ENCODE measurements at regions not wholly inside any gene's neighbourhood (a gene's known extent, or its start where the extent isn't known, plus 50 kb on each side); places are given as distances from the start of the nearest gene placed in this dataset.
A peak's percentile ranks its signal among the peaks of the same experiment; 100 is the strongest.

- peaks cover 5% of the 10 kb centered on the region for H3K27me3 ChIP-seq (ENCODE audit: insufficient read depth, insufficient read length)
- H3K36me3 ChIP-seq (ENCODE audit: insufficient read depth, insufficient read length, low read length): no peaks in the 10 kb centered on the region
- peaks cover 25% of the 10 kb centered on the region for H3K4me1 ChIP-seq (ENCODE audit: insufficient read depth, insufficient read length)
- no peak for TF ChIP-seq SUZ12 (IDR thresholded peaks at IDR 0.05; ENCODE audit: extremely low read depth, insufficient read depth, insufficient read length)
- no peak for DNase-seq (ENCODE audit: low read depth, low spot score)
- H3K4me3 ChIP-seq (ENCODE audit: insufficient read length, low read depth): no peak overlapping the region
- H3K9me3 ChIP-seq (ENCODE audit: insufficient read depth, low read length): no peaks in the 10 kb centered on the region
- H3K9ac ChIP-seq (ENCODE audit: insufficient read length, low read depth): no peak overlapping the region
Measured at GRCh38 chr15:70435872-70436271, 327.5 kb downstream of the UACA start.

- TF ChIP-seq ZNF274 (IDR thresholded peaks at IDR 0.05; ENCODE audit: low read depth, low read length): no peak
- no peak for TF ChIP-seq SUZ12 (IDR thresholded peaks at IDR 0.05; ENCODE audit: extremely low read depth, insufficient read depth, insufficient read length)
- no peak for TF ChIP-seq YY1 (IDR thresholded peaks at IDR 0.05; ENCODE audit: insufficient read depth, insufficient read length)
- H3K4me3 ChIP-seq (ENCODE audit: insufficient read length, low read depth): no peak overlapping the region
- no peaks in the 10 kb centered on the region for H3K9me3 ChIP-seq (ENCODE audit: insufficient read depth, low read length)
- no peaks in the 10 kb centered on the region for H3K36me3 ChIP-seq (ENCODE audit: insufficient read depth, insufficient read length, low read length)
- H3K4me1 ChIP-seq (ENCODE audit: insufficient read depth, insufficient read length): peaks cover 23% of the 10 kb centered on the region
- peak overlapping the region; percentile 9 for H3K9ac ChIP-seq (ENCODE audit: insufficient read length, low read depth)
- no peak for DNase-seq (ENCODE audit: low read depth, low spot score)
- peaks cover under 1% of the 10 kb centered on the region for H3K27me3 ChIP-seq (ENCODE audit: insufficient read depth, insufficient read length)
Measured at GRCh38 chr15:70435369-70435768, 328.0 kb downstream of the UACA start.

DNA sequence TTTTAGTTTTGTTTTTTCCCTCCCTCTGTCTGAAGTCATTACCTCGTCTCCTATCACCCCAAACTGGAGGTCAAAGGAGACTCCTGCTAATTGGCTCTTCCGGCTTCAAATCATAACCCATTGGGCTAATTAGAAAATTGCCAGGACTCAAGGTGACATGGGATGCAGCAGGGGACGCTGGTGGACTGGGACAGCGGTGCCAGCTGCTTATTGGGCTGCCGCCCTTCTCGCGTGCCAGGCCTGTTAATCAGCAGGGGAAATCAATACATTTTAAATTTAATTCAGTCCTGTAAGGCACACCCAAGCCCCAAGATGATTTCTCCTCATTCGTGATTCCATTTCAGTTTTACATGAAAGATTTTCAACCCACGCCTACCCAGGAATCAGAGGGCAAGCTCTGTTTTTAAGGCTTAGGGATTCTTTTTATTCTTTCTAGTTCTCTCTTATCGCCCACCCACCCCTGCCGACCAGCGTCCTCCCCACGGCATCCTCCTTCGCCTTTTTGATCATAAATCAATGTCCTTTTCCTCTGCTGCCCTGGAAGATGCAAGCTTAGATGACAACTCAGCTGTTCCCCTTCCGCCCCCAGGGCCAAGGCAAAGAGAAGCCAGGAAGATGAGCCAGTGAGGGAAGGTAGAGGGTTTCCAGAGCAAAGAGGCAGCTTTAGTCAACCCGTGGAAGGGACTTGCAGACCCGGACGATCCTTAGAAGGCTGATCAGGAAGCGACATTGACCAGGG, 329.6 kb downstream of the UACA start:
- H3K4me3 ChIP-seq (ENCODE audit: insufficient read length, low read depth): no peak overlapping the region
- peaks cover 19% of the 10 kb centered on the region for H3K4me1 ChIP-seq (ENCODE audit: insufficient read depth, insufficient read length)
- no peak for DNase-seq (ENCODE audit: low read depth, low spot score)
- TF ChIP-seq ZNF274 (IDR thresholded peaks at IDR 0.05; ENCODE audit: low read depth, low read length) (no peak), SUZ12 (IDR thresholded peaks at IDR 0.05; ENCODE audit: extremely low read depth, insufficient read depth, insufficient read length) (no peak), YY1 (IDR thresholded peaks at IDR 0.05; ENCODE audit: insufficient read depth, insufficient read length) (no peak)
- H3K27me3 ChIP-seq (ENCODE audit: insufficient read depth, insufficient read length): no peaks in the 10 kb centered on the region
- H3K36me3 ChIP-seq (ENCODE audit: insufficient read depth, insufficient read length, low read length): no peaks in the 10 kb centered on the region
- peaks cover 14% of the 10 kb centered on the region; the same call in 1 of the 2 replicates for H3K9me3 ChIP-seq (ENCODE audit: insufficient read depth, low read length)
- no peak overlapping the region for H3K9ac ChIP-seq (ENCODE audit: insufficient read length, low read depth)

GRCh38 chr15:70432924-70433495, 330.3 kb downstream of the UACA start:
- no peak for DNase-seq (ENCODE audit: low read depth, low spot score)
- Histone ChIP-seq H3K27me3 (ENCODE audit: insufficient read depth, insufficient read length) (no peaks in the 10 kb centered on the region), H3K9me3 (ENCODE audit: insufficient read depth, low read length) (peaks cover 20% of the 10 kb centered on the region), H3K36me3 (ENCODE audit: insufficient read depth, insufficient read length, low read length) (no peaks in the 10 kb centered on the region), H3K9ac (ENCODE audit: insufficient read length, low read depth) (no peak overlapping the region), H3K4me1 (ENCODE audit: insufficient read depth, insufficient read length) (peaks cover 15% of the 10 kb centered on the region), H3K4me3 (ENCODE audit: insufficient read length, low read depth) (no peak overlapping the region)
- no peak for TF ChIP-seq ZNF274 (IDR thresholded peaks at IDR 0.05; ENCODE audit: low read depth, low read length)
- no peak for TF ChIP-seq SUZ12 (IDR thresholded peaks at IDR 0.05; ENCODE audit: extremely low read depth, insufficient read depth, insufficient read length)
- TF ChIP-seq YY1 (IDR thresholded peaks at IDR 0.05; ENCODE audit: insufficient read depth, insufficient read length): no peak

DNA sequence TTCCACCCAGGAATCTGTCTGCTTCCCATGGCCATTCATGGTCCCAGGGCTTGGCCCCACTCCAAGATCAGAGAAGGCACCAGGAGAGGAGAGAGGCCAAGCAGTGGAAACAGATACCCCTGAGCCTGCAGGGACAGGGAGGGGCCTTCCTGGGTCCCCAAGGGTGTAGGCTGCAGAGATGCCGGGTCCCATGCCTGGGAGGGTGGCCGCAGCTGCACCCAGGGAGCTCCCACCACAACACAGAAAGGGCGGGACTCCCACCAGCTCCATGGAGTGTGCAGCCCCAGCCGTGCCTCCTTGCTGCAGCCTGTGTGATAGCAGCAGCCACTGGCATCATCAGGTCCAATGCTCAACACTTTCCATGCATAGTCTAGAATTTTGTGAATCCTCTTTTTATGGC, 331.5 kb downstream of the UACA start:
- no peaks in the 10 kb centered on the region for H3K36me3 ChIP-seq (ENCODE audit: insufficient read depth, insufficient read length, low read length)
- H3K9me3 ChIP-seq (ENCODE audit: insufficient read depth, low read length): peaks cover 20% of the 10 kb centered on the region
- H3K27me3 ChIP-seq (ENCODE audit: insufficient read depth, insufficient read length): no peaks in the 10 kb centered on the region
- no peak overlapping the region for H3K9ac ChIP-seq (ENCODE audit: insufficient read length, low read depth)
- H3K4me3 ChIP-seq (ENCODE audit: insufficient read length, low read depth): no peak overlapping the region
- H3K4me1 ChIP-seq (ENCODE audit: insufficient read depth, insufficient read length): peaks cover 16% of the 10 kb centered on the region
- no peak for TF ChIP-seq YY1 (IDR thresholded peaks at IDR 0.05; ENCODE audit: insufficient read depth, insufficient read length)
- TF ChIP-seq ZNF274 (IDR thresholded peaks at IDR 0.05; ENCODE audit: low read depth, low read length): no peak
- no peak for TF ChIP-seq SUZ12 (IDR thresholded peaks at IDR 0.05; ENCODE audit: extremely low read depth, insufficient read depth, insufficient read length)
- no peak for DNase-seq (ENCODE audit: low read depth, low spot score)

GRCh38 chr15:70430069-70430468, 332.4 kb upstream of the TLE3 start:
- Histone ChIP-seq H3K9ac (ENCODE audit: insufficient read length, low read depth) (no peak overlapping the region), H3K9me3 (ENCODE audit: insufficient read depth, low read length) (peaks cover 20% of the 10 kb centered on the region), H3K4me1 (ENCODE audit: insufficient read depth, insufficient read length) (peaks cover 16% of the 10 kb centered on the region), H3K27me3 (ENCODE audit: insufficient read depth, insufficient read length) (no peaks in the 10 kb centered on the region), H3K36me3 (ENCODE audit: insufficient read depth, insufficient read length, low read length) (no peaks in the 10 kb centered on the region), H3K4me3 (ENCODE audit: insufficient read length, low read depth) (no peak overlapping the region)
- TF ChIP-seq SUZ12 (IDR thresholded peaks at IDR 0.05; ENCODE audit: extremely low read depth, insufficient read depth, insufficient read length): no peak
- TF ChIP-seq YY1 (IDR thresholded peaks at IDR 0.05; ENCODE audit: insufficient read depth, insufficient read length): no peak
- TF ChIP-seq ZNF274 (IDR thresholded peaks at IDR 0.05; ENCODE audit: low read depth, low read length): no peak
- no peak for DNase-seq (ENCODE audit: low read depth, low spot score)

DNA sequence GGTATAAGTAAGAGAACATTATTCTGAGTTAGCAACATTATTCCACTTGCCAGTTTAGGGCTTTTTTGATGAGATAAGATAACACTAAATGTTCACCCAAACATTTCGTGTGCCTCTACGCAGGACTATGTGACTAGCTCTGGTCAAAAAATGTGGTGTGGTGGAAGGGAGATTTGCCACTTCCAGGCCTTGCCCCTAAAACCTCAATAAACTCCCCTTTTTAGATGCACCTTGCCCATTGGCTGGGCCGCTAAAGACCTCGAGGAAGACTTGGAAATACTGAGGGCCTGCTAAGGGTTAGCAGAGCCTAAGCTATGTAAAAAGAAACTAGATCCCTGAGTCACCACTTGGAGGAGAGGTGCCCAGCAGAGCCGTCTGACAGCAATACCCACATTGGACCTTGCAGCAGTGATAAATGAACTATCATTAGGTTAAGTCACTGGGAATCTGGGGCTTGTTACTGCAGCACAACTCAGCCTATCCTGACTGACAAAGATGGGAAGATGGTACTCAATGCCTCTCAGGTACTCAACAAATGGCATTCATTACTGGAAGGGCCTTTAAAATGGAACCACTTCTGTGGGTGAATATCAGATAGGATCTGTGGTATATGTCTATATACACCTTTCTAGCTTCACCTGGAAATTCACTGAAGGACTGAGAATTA, 331.5 kb upstream of the TLE3 start:
- no peak for DNase-seq (ENCODE audit: low read depth, low spot score)
- Histone ChIP-seq H3K36me3 (ENCODE audit: insufficient read depth, insufficient read length, low read length) (no peaks in the 10 kb centered on the region), H3K9me3 (ENCODE audit: insufficient read depth, low read length) (peaks cover 20% of the 10 kb centered on the region), H3K9ac (ENCODE audit: insufficient read length, low read depth) (no peak overlapping the region), H3K4me3 (ENCODE audit: insufficient read length, low read depth) (no peak overlapping the region), H3K4me1 (ENCODE audit: insufficient read depth, insufficient read length) (peaks cover 11% of the 10 kb centered on the region), H3K27me3 (ENCODE audit: insufficient read depth, insufficient read length) (no peaks in the 10 kb centered on the region)
- TF ChIP-seq ZNF274 (IDR thresholded peaks at IDR 0.05; ENCODE audit: low read depth, low read length): no peak
- TF ChIP-seq SUZ12 (IDR thresholded peaks at IDR 0.05; ENCODE audit: extremely low read depth, insufficient read depth, insufficient read length): no peak
- TF ChIP-seq YY1 (IDR thresholded peaks at IDR 0.05; ENCODE audit: insufficient read depth, insufficient read length): no peak

Measured in NT2/D1 (cell line).